Left lung (tissue), 4 donors: ENCODE measurements at regions not wholly inside any gene's neighbourhood (a gene's known extent, or its start where the extent isn't known, plus 50 kb on each side); places are given as distances from the start of the nearest gene placed in this dataset.
"Not testable (repeated sequence)": the region's sequence is repeated elsewhere in the genome, so short reads cannot be mapped to it uniquely, and the experiment has no call there.

Source experiments
- ATAC-seq: fragments of 200-7000 bp; cut with Tn5 transposase; one replicate; pipeline ENCODE4 v1.9.1; 2020; ENCODE audit warnings: moderate library complexity
- DNase-seq, 4 donors: peaks; one replicate each; pipeline ENCODE4 v3.0.0-alpha.2; 2013 to 2020
- H3K27ac ChIP-seq, 2 donors: fragments of 200-600 bp; sonication (generic) in 1 of 2; one replicate each; pipeline versions ENCODE4 v1.5.0 to v1.8.0; 2020 to 2021
- H3K27me3 ChIP-seq, 2 donors: fragments of 200-600 bp; sonication (generic) in 1 of 2; one replicate each; pipeline versions ENCODE4 v1.5.0 to v1.8.0; 2020 to 2021
- H3K36me3 ChIP-seq, 2 donors: fragments of 200-600 bp; sonication (generic) in 1 of 2; one replicate each; pipeline versions ENCODE4 v1.5.0 to v1.8.0; 2020 to 2021
- H3K4me1 ChIP-seq, 2 donors: fragments of 200-600 bp; one replicate each; pipeline ENCODE4 v1.8.0; 2021
- H3K4me3 ChIP-seq, 2 donors: fragments of 200-600 bp; sonication (generic) in 1 of 2; one replicate each; pipeline versions ENCODE4 v1.5.0 to v1.8.0; 2020 to 2021; ENCODE audit warnings: mild to moderate bottlenecking in 1 of 2
- H3K9me3 ChIP-seq, 2 donors: fragments of 200-600 bp; sonication (generic) in 1 of 2; one replicate each; pipeline versions ENCODE4 v1.5.0 to v1.8.0; 2020 to 2021
- intact Hi-C, 2 donors: fragments of 100-400 bp; cut with DNase I; formaldehyde crosslinking; loops; one replicate each; pipeline versions ENCODE4 v1.11.2 to v1.14.2; 2022
- donor health status: DM: no; HTN: yes; CAD: no.
- donor health status: DM: no; HTN: no; CAD: no.

DNA sequence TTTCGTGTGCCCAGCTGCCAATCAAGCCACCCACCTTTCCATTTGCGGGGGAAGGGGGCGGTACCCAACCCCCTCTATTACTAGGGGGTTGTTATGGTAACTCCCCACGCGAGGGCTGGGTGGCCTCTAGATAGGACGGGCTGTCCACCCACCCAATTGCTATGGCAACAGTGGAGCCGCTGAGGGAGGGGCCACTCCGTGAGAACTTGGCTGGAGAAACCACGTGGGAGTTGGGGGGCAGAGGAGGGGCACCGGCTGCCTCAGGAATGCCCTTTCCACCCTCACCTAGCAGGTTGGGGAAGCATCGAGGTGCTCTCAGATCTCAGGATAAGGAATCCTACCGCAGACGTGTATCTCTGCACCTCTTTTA, 220.0 kb upstream of the NOTCH2NLA start:
- peak; percentile 33 for ATAC-seq
- H3K4me1 ChIP-seq, H3K36me3 ChIP-seq, H3K27me3 ChIP-seq, intact Hi-C loops, H3K27ac ChIP-seq, DNase-seq, H3K4me3 ChIP-seq, H3K9me3 ChIP-seq: not testable (repeated sequence)

DNA sequence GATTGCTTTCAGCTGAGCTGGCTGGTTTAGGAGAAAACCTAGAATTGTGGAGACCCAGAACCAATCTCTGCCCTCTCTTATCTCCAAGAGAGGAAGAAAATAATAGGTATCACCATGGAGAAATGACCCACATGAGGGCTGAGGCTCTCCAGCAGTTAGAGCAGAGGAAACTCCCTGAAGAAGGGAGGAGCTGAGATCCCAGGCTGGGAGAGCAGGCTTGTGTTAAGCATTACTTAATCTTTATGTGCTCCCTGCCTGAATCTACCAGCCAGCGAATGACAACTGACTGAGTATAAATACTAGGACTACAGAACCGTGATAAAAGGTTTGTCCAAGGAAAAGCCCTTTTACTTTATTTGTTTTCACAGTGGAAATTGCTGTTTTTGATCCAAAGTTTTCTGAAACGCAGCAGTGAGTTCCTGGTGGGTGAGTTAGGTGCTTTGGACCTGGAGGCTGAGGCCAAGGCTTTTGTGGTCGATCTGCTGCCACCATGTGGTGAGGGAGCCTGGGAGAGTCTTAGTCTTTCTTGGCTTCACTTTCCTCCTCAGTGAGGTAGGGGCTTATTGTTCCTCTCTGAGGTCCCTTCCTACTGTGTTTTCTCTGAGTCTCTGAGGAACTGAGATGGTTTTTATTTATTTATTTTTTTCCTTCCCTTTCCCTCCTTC, 219.5 kb upstream of the NOTCH2NLA start:
- H3K4me3 ChIP-seq, H3K4me1 ChIP-seq, H3K27ac ChIP-seq, H3K27me3 ChIP-seq, H3K9me3 ChIP-seq, intact Hi-C loops, H3K36me3 ChIP-seq: not testable (repeated sequence)
- ATAC-seq (peak; percentile 82), DNase-seq (peak in 2 of 4 donors; percentile 36 to 38)

DNA sequence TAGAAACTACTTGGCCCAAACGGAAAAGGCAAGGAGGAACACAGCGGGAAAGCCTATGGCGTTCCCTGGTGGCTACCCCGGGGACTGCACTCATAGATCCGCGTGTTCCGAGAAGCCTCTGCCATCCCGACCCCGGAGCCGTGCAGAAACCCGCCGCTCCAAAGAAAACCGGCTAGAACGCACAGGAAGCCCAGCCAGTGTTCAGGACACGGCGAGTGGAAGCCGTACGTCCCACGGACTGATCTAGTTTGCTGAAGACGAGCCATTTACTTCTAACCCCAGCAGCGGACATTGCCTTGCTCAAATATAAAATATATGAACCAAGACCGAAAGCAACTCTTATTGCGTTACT, 215.0 kb upstream of the NOTCH2NLA start:
- H3K27ac ChIP-seq, H3K27me3 ChIP-seq, H3K9me3 ChIP-seq, intact Hi-C loops, H3K4me1 ChIP-seq, H3K36me3 ChIP-seq: not testable (repeated sequence)
- ATAC-seq = peak; percentile 31
- peak overlapping the region; percentile 22 to 25 for H3K4me3 ChIP-seq
- peak; percentile 3 to 60 (median 18) for DNase-seq

DNA sequence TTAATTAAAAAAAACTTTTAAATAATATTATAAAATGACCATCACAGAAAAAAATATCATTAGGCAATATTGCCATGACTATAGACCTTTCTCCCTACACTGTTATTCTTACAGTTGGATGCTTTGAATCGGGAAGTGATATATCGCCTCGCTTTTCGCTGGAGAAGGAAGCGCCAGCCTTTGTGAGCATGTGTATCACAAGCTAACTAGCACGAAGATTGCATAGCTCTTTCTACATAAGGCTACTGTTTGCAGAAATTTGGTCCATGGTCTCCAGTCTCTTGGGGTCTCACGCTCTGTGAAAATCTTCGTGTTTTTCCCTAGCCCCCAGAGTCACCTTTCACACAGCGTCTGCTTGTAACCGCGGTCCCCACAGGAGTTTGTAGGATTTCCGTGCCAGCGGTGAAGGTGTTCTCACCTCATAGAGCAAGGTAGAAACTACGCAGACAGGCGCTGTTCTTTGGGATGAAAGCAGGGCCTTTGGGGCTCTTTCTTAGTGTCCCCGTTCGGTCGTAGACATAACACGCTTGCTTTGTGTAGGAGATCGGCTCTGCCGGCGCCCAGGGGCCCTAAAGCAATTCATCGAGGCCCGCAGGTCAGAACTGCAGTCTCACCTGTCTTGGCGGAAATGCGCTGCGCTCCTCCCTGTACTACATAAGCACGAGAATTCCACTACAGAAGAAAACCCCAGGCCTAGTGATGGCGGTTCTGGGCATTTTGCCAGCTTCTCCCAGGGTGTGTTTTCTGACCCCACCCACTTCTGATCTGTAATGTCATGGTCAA, 214.5 kb upstream of the NOTCH2NLA start:
- H3K4me1 ChIP-seq, intact Hi-C loops, H3K27ac ChIP-seq, H3K27me3 ChIP-seq, H3K4me3 ChIP-seq, H3K36me3 ChIP-seq, H3K9me3 ChIP-seq: not testable (repeated sequence)
- DNase-seq (peak in 1 of 4 donors; percentile 1), ATAC-seq (peak; percentile 29)

DNA sequence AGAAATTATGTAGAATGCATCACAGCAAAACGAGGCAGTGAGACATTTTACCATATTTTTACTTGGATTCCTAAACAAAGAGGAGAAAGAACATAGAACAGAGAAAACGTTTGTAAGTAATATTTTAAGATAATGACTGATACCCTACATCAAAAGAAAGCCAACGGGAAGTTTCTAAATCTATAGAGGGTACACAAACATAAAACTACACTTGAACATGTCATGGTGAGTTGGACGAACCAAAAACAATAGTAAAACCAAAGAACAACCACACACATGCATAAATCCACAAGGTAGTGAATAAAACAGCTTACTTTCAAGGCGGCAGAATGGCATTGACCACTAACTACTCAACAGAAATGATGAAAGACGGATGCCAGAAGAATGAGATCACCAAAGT, 209.7 kb upstream of the NOTCH2NLA start:
- H3K27me3 ChIP-seq, intact Hi-C loops, H3K36me3 ChIP-seq: not testable (repeated sequence)

DNA sequence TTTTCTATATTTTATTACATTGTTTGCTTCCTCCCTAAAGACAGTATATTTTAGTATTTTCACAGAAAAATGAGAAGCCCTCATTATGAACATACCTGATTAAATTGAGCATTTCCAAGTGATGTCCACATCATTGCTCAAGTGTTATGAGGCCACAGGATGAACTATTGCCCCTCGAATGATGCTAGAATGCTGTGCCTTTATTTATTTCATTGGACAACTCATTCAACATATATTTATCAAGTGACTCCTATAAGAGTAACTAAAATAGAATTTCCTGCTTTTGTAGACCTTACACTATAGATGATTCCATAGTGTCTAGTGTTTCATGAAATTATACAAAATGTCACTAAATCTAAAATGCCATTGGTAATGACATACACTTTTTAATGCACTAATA, 187.8 kb upstream of the NOTCH2NLA start:
- H3K4me3 ChIP-seq, H3K9me3 ChIP-seq, intact Hi-C loops, H3K27me3 ChIP-seq, H3K36me3 ChIP-seq, ATAC-seq, DNase-seq, H3K4me1 ChIP-seq, H3K27ac ChIP-seq: not testable (repeated sequence)

More for the DNA sequence above, 209.7 kb upstream of the NOTCH2NLA start:
- not testable (repeated sequence) for H3K4me1 ChIP-seq, H3K27ac ChIP-seq, H3K9me3 ChIP-seq, H3K4me3 ChIP-seq, ATAC-seq, DNase-seq

DNA sequence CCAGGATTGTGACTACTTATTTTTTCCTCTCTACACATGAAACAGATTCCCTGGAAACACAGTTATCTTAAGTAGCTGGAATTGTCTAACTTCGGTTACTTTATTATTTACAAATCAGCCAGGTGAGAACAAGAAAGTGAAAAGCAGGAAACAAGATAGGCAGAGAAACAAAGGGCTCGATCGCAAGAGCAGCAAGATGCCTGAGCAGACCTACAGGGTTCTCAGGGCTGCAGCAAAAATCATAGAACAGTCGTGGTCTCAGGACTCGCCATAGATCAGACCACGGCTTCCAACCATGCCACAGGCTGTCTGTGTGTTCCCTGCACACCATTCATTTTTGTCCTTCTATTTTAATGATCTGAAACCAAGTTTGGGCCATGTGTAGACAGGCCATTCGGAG, 186.2 kb upstream of the NOTCH2NLA start:
- H3K4me1 ChIP-seq, H3K4me3 ChIP-seq, intact Hi-C loops, H3K27me3 ChIP-seq, H3K9me3 ChIP-seq, H3K36me3 ChIP-seq, H3K27ac ChIP-seq, DNase-seq, ATAC-seq: not testable (repeated sequence)

DNA sequence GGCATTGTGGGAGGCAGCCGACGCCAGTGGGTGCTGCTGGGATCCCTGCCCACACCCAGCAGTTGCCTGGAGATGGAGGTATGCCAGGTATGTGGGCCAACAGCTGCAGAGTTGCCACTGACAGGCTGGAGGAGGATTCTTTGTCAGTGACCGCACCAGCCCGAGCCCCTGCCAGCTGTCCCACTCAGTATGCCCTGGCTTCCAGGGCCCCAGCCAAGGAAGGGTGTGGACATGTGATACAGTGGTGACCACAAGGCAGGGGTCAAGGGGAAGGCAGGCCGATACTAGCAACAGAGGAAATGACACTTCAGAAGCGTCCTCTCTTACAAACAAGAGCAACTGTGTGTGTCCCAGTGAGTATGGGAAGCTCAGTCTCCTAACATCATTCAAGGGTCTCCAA, 185.1 kb upstream of the NOTCH2NLA start:
- H3K27me3 ChIP-seq, H3K27ac ChIP-seq, H3K4me3 ChIP-seq, H3K36me3 ChIP-seq, H3K9me3 ChIP-seq, H3K4me1 ChIP-seq, intact Hi-C loops, ATAC-seq: not testable (repeated sequence)
- DNase-seq = peak in 3 of 4 donors; percentile 7 to 61 (median 60)

DNA sequence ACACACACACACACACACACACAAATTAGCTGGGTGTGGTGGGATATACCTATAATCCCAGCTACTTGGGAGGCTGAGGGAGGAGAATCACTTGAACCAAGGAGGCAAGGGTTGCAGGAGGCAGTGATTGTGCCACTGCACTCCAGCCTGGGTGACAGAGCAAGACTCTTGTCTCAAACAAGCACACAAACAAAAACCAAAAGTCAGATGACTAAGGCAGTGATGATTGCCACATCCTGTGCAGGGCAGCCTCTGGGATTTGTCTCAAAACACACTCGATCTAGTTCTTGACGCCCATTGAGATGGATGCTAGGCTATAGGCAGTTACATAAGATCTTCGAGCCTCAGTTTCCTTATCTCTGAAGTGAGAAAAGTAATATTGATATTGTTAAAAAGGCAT, 183.1 kb upstream of the NOTCH2NLA start:
- H3K27me3 ChIP-seq, H3K27ac ChIP-seq, H3K4me1 ChIP-seq, DNase-seq, ATAC-seq, H3K9me3 ChIP-seq, intact Hi-C loops, H3K36me3 ChIP-seq, H3K4me3 ChIP-seq: not testable (repeated sequence)

DNA sequence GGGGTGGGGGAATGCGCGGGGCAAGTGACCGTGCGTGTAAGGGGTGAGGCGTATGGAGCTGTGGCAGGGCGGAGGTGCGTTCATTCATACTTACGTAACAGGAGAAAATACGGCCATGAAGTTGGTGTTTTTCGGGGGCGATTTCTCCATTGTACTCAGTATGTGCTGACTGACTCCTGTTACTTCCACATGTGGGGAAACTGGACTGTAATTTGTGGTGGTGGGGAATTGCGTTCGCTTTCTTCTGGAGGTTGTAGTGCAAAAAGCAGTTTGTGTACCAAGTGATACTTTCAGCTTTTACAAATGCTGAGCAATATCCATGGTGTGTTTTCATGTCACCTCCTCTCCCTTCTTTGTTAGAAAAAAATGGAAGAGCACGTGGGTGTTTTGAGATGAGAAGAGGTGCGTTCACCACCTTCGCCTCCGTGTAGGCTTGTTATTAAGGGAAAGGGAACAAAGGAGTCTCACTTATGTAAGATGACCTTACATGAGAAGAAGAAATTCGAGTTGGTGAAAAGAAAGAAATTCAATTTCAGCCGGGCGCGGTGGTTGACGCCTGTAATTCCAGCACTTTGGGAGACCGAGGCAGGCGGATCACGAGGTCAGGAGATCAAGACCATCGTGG, 181.1 kb upstream of the NOTCH2NLA start:
- H3K36me3 ChIP-seq, H3K9me3 ChIP-seq, H3K4me3 ChIP-seq, intact Hi-C loops, H3K27me3 ChIP-seq, H3K4me1 ChIP-seq: not testable (repeated sequence)
- peak overlapping the region in 1 of 2 donors; percentile 47 for H3K27ac ChIP-seq
- DNase-seq = peak in 1 of 4 donors; percentile 7
- peak; percentile 93 for ATAC-seq

DNA sequence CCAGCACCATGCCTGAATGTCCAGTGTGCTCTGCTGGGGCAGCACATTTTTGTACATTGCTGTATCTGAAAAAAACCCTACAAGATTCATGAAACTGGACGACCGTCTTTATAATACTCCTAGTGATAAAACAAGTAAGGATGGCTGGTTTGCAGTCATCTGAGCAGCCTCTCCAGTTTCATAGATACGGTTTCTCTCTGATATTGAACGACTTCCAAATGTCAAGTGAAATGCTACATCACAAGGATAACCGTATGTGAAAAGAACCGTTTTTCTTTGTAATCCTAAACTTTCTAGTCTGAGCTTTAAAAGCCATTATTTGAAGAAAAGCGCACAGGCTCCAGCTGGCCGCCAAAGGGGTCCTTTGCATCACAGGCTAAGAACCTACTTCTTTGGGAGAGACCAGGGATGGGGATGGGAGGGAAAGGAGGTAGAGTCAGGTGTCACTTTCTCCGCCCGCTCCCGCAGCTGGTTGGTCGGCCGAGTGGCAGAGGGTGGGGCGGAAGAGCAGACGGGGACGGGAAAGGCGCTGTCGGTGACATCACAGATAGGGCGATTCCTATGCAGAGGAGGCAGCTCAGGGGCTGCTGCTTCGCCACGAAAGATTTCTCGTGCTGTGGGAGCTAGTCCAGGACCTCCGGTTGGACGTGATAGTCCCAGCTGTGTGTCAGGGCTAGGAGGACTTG, 180.4 kb upstream of the NOTCH2NLA start:
- H3K9me3 ChIP-seq, H3K27me3 ChIP-seq, H3K4me1 ChIP-seq, H3K27ac ChIP-seq, H3K36me3 ChIP-seq, intact Hi-C loops, H3K4me3 ChIP-seq: not testable (repeated sequence)
- peak; percentile 99 for ATAC-seq
- DNase-seq = peak in 1 of 4 donors; percentile 45
